GM12875 (cell line): ENCODE measurements at regions not wholly inside any gene's neighbourhood (a gene's known extent, or its start where the extent isn't known, plus 50 kb on each side); places are given as distances from the start of the nearest gene placed in this dataset.
A peak's percentile ranks its signal among the peaks of the same experiment; 100 is the strongest.
"Not testable (repeated sequence)": the region's sequence is repeated elsewhere in the genome, so short reads cannot be mapped to it uniquely, and the experiment has no call there.

Experiments used
- H3K4me3 ChIP-seq: one replicate; pipeline ENCODE4 v1.5.1; 2011; ENCODE audit warnings: low read depth, low read length, control low read depth
- TF ChIP-seq, protein P1 (sequence below): IDR thresholded peaks from 2 replicates; pipeline ENCODE4 v1.5.1; 2011; ENCODE audit warnings: low read depth, mild to moderate bottlenecking, control low read depth, inconsistent platforms, low read length, moderate library complexity, borderline replicate concordance; ENCODE audit not compliant: insufficient read depth

DNA sequence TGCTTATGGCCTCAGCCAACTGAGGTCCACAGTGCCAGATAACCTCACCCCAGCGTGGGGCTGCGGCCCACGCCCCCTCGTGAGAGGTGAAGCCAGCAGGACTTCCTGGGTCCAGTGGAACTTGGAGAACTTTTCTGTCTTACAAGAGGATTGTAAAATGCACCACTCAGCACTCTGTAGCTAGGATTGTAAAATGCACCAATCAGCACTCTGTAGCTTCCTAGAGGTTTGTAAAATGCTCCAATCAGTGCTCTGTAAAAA lies 109.1 kb downstream of the AKAP11 start:
- H3K4me3 ChIP-seq: peak overlapping the region; percentile 26
- TF ChIP-seq, protein P1, sequence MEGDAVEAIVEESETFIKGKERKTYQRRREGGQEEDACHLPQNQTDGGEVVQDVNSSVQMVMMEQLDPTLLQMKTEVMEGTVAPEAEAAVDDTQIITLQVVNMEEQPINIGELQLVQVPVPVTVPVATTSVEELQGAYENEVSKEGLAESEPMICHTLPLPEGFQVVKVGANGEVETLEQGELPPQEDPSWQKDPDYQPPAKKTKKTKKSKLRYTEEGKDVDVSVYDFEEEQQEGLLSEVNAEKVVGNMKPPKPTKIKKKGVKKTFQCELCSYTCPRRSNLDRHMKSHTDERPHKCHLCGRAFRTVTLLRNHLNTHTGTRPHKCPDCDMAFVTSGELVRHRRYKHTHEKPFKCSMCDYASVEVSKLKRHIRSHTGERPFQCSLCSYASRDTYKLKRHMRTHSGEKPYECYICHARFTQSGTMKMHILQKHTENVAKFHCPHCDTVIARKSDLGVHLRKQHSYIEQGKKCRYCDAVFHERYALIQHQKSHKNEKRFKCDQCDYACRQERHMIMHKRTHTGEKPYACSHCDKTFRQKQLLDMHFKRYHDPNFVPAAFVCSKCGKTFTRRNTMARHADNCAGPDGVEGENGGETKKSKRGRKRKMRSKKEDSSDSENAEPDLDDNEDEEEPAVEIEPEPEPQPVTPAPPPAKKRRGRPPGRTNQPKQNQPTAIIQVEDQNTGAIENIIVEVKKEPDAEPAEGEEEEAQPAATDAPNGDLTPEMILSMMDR: no peak

DNA sequence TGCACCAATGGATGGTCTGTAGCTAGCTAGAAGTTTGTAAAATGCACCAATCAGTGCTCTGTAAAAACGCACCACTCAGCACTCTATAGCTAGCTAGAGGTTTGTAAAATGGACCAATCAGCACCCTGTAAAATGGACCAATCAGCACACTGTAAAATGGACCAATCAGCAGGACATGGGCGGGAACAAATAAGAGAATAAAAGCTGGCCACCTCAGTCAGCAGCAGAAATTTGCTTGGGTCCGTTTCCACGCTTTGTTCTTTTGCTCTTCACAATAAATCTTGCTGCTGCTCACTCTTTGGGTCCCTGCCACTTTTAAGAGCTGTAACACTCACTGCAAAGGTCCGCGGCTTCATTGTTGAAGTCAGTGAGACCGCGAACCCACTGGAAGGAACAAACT lies 109.5 kb downstream of the AKAP11 start:
- not testable (repeated sequence) for H3K4me3 ChIP-seq

DNA sequence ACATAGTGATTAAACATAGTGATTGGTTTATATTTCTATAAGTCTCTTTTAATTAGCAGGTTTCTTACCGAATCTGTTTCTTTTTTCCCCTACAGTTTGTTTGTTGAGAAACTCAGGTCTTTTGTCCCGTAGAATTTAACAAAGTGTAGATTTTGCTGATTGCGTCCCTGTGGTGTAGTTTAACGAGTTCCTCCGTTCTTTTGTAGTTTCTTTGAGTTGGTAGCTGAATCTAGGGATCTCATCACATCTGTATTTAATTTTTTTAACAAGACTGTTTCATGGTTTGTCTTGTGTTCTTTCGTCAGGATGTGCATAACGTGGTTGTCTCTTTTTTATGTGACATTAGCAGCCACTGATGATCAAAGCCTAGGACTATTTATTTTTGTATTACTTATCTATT lies 111.1 kb downstream of the AKAP11 start:
- no peak overlapping the region for H3K4me3 ChIP-seq
- TF ChIP-seq, protein P1: no peak

DNA sequence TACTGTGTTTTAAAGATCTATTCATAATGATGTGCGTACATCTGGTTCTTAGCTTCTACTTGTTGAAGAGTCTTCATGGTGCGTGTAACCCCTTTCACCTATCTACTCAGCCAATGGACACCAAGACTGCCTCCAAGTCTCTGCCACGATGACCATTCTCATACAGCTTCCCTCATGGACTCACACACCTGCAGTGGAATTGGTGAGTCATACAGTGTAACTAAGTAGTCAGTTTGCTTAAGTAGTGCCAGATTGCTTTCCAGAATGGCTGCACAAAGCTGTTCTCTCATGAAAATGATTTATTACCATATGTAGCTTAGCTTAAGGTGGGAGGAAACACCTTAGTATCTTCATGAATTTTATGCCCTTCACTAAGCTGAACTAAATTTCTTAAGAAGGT lies 112.3 kb downstream of the AKAP11 start:
- no peak overlapping the region for H3K4me3 ChIP-seq
- TF ChIP-seq, protein P1: no peak

DNA sequence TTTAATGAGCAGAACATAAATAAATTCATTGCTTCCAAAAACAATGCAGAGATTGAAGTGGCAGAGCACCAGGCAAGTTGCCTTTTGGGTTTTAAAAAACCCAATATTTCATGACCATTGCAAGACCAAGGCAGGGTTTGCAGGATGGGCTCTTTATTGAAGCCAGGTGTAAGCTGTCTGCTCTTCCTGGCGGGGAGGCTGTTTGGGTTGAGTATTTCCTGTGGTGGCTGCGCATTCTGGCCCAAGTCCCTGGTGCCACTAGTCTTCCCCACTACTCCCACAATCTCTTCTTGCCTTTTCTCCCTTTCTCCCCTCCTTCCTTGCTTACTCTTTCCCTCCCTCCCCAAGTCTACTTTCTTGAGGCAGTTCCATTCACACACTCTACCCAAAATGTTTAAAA lies 116.4 kb downstream of the AKAP11 start:
- TF ChIP-seq, protein P1: no peak
- H3K4me3 ChIP-seq: no peak overlapping the region

DNA sequence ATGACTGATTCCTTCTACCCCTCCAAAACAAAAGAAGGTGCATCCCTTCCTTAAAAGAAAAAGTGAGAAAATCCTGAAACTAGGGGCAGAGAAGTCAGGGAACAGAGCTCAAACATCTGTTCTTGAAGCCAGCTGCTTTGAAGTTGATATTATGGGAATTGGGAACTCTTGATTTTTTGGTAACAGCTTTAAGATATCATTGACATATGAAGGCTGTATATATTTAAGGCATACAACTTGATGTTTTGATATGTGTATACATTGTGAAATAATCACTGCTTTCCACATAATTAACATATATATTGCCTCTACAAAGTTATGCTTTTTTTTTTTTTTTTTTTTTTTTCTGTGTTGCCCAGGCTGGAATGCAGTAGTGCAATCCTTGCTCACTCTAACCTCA lies 117.1 kb downstream of the AKAP11 start:
- no peak overlapping the region for H3K4me3 ChIP-seq
- TF ChIP-seq, protein P1: no peak

DNA sequence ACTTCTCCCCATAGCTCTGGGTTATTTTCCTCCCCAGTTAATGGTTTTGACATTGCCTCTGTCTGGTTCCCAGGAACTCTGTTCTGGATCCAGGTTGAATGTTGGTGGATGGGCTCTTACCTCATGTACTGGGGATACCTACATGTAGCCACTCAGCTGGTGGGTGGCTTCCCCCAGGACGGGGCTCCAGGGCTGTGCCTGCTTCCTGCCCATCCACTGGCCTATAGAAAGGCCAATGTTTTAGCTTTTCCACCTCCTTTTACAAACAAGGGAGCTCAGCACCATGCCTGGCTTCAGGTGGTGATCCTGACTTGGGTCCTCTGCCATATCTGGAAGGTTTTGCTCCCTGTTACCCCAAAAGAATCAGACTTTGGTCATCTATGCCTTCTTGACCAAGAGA lies 120.2 kb downstream of the AKAP11 start:
- H3K4me3 ChIP-seq: no peak overlapping the region
- TF ChIP-seq, protein P1: no peak

DNA sequence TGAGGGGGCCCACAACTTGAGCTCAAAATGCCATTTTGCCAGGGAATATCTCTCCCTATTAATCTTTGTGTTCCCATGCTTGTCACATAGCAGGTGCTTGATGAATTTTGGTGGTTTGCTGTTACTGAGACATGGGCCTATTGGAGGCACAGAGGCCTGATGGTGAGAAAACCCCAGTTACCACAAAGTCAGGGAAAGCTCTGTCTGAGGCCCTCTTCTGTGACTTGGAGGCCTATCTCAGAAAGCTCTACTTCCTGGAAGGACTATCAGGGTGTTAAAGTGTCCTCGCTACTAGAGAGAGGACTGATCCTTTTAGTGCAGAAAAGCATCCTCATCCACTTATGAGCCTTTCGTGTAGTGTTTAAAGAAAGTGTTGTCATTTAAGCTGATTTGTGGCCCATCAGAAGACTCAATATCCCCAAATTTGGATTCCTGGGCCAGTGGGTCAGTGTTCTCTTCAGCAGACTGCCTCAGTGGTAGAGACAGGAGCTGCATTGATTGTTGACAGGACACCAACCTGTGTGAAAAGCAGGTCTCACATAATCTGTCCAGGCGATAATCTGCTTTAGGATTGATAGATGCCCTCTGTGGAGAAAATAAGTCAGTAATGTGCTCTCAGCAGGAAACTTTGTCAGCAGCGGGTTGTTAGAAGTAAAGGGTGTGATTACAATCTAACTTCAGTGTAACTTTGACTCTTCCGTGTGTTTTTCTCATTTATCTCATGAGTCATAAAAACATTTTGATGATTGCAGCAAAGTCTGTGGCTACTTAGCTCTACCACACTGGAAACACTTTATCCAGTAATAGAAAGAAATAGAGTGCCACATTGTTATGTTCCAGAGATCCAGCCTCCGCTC lies 121.0 kb downstream of the AKAP11 start:
- TF ChIP-seq, protein P1: no peak
- H3K4me3 ChIP-seq: no peak overlapping the region
